Stimulated activated CD4-positive, alpha-beta T cell treated with anti-CD3 and anti-CD28 coated beads, Interleukin-1b, Interleukin-23, amount 100 ng/mL, for 24 hours (primary cell): ENCODE measurements at regions not wholly inside any gene's neighbourhood (a gene's known extent, or its start where the extent isn't known, plus 50 kb on each side); places are given as distances from the start of the nearest gene placed in this dataset.
"Not testable (repeated sequence)": the region's sequence is repeated elsewhere in the genome, so short reads cannot be mapped to it uniquely, and the experiment has no call there.

Source experiments
- DNase-seq, 4 experiments: peaks; one replicate each; pipeline ENCODE4 v3.0.0-alpha.2; 2020; ENCODE audit warnings: low read depth in 4 of 4, low spot score in 1 of 4

GRCh38 chr11:92035488-92035887 lies 189.1 kb upstream of the FAT3 start:
- no peak for DNase-seq

- DNase-seq = not testable (repeated sequence)
Measured at GRCh38 chr11:92027136-92027535, 197.5 kb upstream of the FAT3 start.

- no peak for DNase-seq
Measured at GRCh38 chr11:92026664-92027063, 198.0 kb upstream of the FAT3 start.

GRCh38 chr11:92024788-92025187 lies 199.8 kb upstream of the FAT3 start:
- DNase-seq = no peak

GRCh38 chr11:92022499-92022898 lies 202.1 kb upstream of the FAT3 start:
- no peak for DNase-seq

- no peak for DNase-seq
Measured at GRCh38 chr11:92018332-92018731, 206.3 kb upstream of the FAT3 start.

- no peak for DNase-seq
Measured at GRCh38 chr11:92008249-92008648, 216.4 kb upstream of the FAT3 start.

- DNase-seq = no peak
Measured at GRCh38 chr11:92002568-92002967, 222.1 kb upstream of the FAT3 start.

GRCh38 chr11:91998481-91998880 lies 226.1 kb upstream of the FAT3 start:
- DNase-seq = no peak

GRCh38 chr11:91997226-91997625 lies 227.4 kb upstream of the FAT3 start:
- no peak for DNase-seq

- no peak for DNase-seq
Measured at GRCh38 chr11:91996526-91996925, 228.1 kb upstream of the FAT3 start.

- DNase-seq = not testable (repeated sequence)
Measured at GRCh38 chr11:91988443-91988842, 236.2 kb upstream of the FAT3 start.

- DNase-seq = no peak
Measured at GRCh38 chr11:91986218-91986617, 238.4 kb upstream of the FAT3 start.

- DNase-seq = no peak
Measured at GRCh38 chr11:91984033-91984584, 240.5 kb upstream of the FAT3 start.

- no peak for DNase-seq
Measured at GRCh38 chr11:91981995-91982394, 242.6 kb upstream of the FAT3 start.

GRCh38 chr11:91979775-91980174 lies 244.8 kb upstream of the FAT3 start:
- DNase-seq = no peak

GRCh38 chr11:91978747-91979146 lies 245.9 kb upstream of the FAT3 start:
- DNase-seq = no peak

- DNase-seq = no peak
Measured at GRCh38 chr11:91972665-91973266, 251.9 kb upstream of the FAT3 start.

GRCh38 chr11:91970624-91971023 lies 254.0 kb upstream of the FAT3 start:
- no peak for DNase-seq

- DNase-seq = no peak
Measured at GRCh38 chr11:91969486-91969885, 255.1 kb upstream of the FAT3 start.

GRCh38 chr11:91967691-91968045 lies 256.9 kb upstream of the FAT3 start:
- no peak for DNase-seq

- DNase-seq = no peak
Measured at GRCh38 chr11:91967026-91967690, 257.5 kb upstream of the FAT3 start.

GRCh38 chr11:91966368-91966767 lies 258.2 kb upstream of the FAT3 start:
- DNase-seq = no peak
